HG03175 (cell line): ENCODE measurements at regions not wholly inside any gene's neighbourhood (a gene's known extent, or its start where the extent isn't known, plus 50 kb on each side); places are given as distances from the start of the nearest gene placed in this dataset.
"Not testable (repeated sequence)": the region's sequence is repeated elsewhere in the genome, so short reads cannot be mapped to it uniquely, and the experiment has no call there.

Source experiments
- ATAC-seq: cut with Tn5 transposase; IDR thresholded peaks from one replicate; pipeline ENCODE4 v1.9.1; 2021; ENCODE audit warnings: mild to moderate bottlenecking, moderate library complexity; ENCODE audit not compliant: unreplicated experiment

GRCh38 chr2:120511947-120512710, 166.2 kb downstream of the INHBB start:
- ATAC-seq = no peak

DNA sequence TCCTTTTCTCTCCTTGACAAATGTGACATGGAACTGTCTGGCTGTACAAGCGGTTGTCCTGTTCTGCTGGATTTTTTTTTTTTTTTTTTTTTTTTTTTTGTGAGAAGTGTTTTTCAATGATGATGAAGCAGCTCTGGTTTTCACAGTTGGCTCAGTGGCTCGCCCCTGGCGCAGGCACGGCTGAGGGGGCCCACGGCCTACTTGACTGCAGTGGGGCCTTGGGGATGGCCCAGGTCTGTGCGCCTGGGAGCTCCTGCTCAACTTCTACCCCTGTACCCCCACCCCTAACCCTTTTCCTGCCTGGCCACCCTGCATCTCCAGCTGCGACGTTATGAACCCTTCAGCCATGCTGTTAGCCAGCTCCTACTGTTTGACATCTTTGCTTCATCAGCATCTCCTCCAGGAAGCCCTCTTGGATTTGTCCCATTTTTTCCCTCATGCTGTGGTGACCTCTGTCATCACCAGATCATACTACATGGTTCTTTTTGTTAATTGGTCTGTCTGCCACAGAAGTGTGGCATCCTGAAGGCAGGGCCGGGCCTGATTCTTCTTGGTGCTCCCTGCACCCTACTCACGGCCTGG, 167.9 kb downstream of the INHBB start:
- no peak for ATAC-seq

DNA sequence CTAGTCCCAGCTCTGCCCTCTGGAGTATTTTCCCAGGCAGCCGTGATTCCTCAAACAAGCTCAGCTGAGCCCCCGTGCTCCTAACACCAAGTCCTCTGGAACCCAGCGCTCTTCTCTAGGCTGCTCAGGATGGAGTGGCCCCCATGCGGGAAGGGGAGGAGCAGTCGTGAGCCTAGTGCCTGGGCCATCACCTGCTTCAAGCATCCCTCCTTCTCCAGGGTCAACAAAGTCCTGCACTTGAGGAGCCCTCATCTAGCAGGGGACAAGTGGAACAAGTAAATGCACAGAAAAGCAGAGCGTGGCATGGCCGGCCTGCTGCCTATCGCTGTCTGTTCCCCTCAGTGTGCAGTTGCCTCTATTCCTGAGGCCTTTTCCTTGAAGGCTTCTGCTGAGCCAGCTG, 168.6 kb downstream of the INHBB start:
- no peak for ATAC-seq

- not testable (repeated sequence) for ATAC-seq
Observed at GRCh38 chr2:120515066-120515758, 169.3 kb downstream of the INHBB start.

DNA sequence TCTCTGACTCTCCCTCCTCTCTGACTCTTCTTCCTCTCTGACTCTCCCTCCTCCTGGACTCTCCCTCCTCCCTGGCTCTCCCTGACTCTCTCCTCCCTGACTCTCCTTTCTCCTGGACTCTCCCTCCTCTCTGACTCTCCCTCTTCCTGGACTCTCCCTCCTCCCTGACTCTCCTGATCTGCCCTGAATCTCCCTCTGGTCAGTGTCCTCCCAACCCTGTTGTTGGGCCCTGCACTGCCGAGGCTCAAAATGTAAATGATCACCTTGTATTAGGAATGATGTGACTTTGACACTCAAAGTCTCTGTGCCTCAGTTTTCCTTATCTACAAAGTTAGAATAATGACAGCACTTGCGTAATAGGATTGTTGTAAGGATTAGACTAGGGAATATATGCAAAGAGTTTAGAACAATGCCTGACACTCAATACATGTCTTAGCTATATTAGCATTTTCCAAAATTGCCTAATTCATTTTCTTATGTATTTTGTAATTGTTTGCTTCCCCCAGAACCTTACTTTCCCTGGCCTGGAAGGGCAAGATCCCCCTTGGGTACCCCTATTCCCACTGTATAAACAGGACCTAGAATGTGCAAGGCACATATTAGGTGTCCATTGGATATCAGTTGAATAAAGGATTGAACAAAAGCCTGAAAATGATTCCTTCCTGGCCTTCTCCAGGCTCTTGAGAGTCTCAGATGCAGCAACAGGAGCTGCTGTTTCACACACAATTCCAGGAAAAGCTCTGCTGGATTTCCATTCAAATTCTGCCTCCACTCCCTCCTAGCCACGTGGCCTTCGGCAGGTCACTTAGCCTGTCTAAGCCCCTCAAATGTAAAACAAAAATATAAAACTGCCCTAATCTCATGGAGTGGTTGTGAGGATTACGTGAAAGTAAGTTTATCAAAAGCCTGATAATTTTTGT, 170.1 kb downstream of the INHBB start:
- ATAC-seq = no peak

- ATAC-seq = no peak
Observed at GRCh38 chr2:120516679-120517314, 170.9 kb downstream of the INHBB start.

- ATAC-seq = no peak
Observed at GRCh38 chr2:120517751-120518469, 172.0 kb downstream of the INHBB start.

GRCh38 chr2:120518819-120519218, 172.9 kb downstream of the INHBB start:
- ATAC-seq = no peak

DNA sequence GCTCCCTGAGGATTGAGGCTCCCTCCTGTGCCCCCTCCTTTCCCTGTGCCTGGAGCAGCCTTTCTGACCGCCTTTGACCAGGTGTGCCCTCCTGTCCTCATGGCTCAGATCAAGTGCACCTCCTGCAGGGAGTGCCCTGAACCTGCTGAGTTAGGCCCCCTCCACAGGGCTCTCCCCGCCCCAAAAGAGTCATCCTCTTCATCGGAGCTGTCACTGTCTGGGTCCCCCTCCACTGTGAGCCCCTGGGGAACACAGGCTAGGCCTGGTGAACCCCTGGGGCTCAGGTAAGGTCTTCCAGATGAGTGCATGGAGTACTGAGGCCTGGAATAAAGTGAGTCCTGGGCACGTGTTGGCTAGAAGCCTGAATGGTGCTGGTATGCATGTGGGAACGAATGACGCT, 173.5 kb downstream of the INHBB start:
- ATAC-seq = no peak

DNA sequence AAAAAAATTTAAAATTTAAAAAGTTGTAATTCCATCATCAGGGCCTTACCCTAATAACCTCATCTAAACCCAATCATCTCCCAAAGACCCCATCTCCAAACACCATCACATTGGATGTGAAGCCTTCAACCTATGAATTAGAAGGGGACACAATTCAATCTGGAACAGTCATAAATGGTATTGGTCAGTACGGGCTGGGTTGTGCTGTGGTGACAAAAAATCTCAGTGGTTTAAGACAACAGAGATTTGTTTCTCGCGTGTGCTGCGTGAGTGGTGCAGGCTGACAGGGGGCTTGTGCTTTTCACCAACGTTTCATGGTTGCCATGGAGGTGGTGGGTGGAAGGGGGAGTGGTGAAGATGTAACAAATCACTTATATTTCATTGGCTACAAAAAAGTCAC, 174.5 kb downstream of the INHBB start:
- no peak for ATAC-seq

DNA sequence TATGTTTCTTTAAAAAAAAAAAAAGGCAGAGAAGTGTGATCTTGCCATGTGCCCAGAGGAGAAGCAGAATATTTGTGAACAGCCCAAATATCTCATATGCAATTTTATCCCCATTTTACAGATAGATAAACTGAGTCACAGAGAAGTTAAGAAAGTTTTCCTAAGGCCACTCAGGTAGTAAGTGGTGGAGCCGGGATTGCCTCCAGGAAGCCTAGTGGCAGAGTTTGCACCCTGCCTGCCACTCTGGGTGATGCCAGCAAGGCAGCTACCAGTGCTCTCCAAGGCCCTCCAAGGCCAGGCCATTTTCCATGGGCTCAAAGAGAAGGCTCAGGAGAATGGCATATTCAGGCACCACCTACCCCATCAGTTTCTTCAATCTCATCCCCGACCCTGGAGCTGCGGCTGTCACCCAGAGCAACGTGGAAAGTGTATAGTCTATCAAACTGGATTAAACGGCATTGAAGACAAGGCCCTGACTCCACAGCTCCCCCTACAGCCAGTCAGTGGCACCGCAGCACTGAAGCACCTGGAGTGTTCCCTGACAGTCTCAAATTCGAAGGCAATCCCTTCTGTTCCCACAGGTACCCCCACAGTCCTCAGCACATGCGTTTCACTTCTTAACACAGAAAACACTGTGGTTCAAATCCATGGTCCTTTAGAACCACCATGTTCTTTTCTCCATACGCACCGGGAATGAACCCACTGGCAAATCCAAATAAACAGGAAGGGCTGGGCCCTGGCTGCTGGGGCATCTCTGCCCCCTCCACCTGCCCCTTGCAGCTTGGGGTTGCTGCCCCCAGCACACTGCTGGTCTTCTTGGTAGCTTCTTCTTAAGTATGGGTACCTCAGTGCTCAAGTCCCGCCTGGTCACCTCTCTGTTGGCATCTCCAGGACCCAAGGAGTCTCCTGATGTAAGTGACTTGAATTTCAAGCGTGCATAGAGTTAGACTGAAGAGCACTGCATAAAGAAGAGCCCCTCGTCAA, 175.3 kb downstream of the INHBB start:
- no peak for ATAC-seq

GRCh38 chr2:120522151-120522751, 176.3 kb downstream of the INHBB start:
- no peak for ATAC-seq

GRCh38 chr2:120523766-120524165, 177.8 kb downstream of the INHBB start:
- no peak for ATAC-seq

- no peak for ATAC-seq
Observed at GRCh38 chr2:120524174-120524573, 178.2 kb downstream of the INHBB start.

DNA sequence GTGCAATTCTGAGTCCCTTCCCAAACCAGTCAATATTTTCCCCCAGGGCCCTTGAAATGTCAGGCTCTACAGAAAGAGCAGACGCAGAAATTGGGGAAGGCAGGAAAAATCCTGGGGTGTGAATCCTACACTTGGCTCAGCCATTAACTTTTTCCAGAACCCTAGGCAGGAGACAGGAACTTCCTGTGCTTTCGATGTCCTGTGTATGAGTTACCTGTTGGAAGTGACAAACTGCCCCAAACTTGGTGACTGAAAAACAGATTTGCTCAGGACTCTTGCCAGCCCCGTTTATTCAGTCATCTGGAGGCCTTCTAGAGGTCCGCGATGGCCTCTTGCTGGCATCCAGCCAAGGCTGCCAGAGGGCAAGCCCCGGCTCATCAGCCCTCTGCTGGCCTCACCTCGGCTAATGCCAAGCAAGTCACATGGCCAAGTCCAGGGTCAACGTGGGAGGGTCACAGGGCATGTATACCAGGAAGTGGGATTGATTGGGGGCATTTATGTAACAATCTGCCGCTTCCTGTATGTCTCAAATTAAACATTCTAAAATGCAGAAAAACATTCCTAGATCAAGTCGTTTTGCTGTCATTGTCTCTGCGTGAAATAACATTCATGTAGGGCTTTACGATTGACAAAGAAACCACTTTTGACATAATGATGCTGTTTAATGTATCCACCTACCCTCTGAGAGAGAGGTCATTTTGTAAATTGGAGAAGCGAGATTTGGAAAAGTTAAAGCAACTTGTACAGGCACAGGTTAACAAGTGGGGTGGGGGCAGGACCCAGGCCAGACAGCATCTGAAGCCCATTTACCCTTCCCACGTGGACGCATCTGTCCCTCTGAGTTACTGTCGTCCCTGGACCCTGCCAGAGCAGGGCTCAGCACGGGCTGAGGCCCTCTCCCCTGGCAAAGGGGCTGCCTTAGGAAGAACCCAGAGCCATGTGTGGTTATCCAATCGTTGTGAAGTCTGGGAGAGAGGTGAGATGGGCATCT, 179.4 kb downstream of the INHBB start:
- ATAC-seq = no peak

DNA sequence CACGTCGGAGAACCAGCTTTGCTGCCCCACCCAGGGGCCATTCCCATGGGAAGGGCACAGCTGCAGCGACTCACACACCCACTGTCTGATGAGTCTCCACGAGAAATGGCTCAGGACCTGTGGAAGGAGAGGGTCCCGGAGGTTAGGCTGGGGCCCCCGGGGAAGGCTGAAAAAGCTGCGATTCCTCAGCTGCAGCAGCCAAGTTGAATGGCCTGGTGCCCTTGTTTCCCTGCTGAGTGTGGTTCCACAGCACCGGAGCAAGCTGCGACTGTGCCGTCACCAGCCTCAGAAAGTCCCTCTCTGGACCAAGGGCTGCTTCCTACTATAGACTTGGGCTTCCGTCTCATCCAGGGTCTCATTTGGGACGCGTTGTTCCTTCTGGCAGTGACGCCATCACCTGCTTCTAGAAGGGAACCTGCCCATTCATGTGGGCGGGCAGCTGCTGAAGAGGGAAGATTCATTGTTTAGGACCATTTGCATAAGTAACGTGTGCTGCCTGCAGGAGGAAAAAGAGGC, 180.2 kb downstream of the INHBB start:
- ATAC-seq = no peak
